Fibroblast of lung (primary cell): ENCODE measurements at regions not wholly inside any gene's neighbourhood (a gene's known extent, or its start where the extent isn't known, plus 50 kb on each side); places are given as distances from the start of the nearest gene placed in this dataset.

Experiments used
- CTCF ChIP-seq, 2 donors: IDR thresholded peaks in 1 of 2; conservative IDR thresholded peaks in 1 of 2; 1 replicate in 1 of 2; 2 replicates in 1 of 2; pipeline ENCODE4 v1.5.1; 2011 to 2012; ENCODE audit warnings: low read length in 2 of 2, control low read depth in 1 of 2, inconsistent platforms in 1 of 2, low read depth in 1 of 2, mild to moderate bottlenecking in 1 of 2
- EZH2 ChIP-seq: IDR thresholded peaks from 2 replicates; pipeline ENCODE4 v1.5.1; 2012; ENCODE audit warnings: low read length, control low read depth, mild to moderate bottlenecking; ENCODE audit errors: missing control alignments

DNA sequence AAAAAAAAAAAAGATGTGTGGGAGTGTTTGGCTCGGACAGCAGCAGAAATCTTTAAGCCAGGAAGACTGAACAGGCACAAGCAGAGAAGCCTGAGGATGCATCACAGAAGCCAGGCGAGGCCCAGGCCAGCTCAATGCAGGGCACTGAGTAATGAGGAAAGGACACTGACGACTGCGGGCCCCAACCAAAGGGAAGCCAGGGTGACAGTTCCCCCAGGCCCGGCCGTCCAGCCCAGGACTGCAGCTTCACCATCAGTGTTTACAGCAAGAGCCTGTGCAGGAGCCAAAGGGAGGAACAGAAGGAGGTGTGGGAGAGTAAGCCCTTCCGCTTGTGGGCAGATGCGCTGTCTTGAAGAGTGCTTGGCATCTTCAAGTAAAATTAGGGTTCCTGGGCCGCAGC is 205.3 kb upstream of the SFSWAP start:
- TF ChIP-seq EZH2 (no peak), CTCF (conservative IDR thresholded peaks at IDR 0.05 in 1 of 2, IDR thresholded peaks at IDR 0.05 in 1 of 2; ENCODE audit: low read depth in 1 of 2, low read length in 2 of 2) (no peak)
